GM19463 (cell line): ENCODE measurements at regions not wholly inside any gene's neighbourhood (a gene's known extent, or its start where the extent isn't known, plus 50 kb on each side); places are given as distances from the start of the nearest gene placed in this dataset.

Experiments
- ATAC-seq: cut with Tn5 transposase; IDR thresholded peaks from one replicate; pipeline ENCODE4 v1.9.1; 2021; ENCODE audit warnings: mild to moderate bottlenecking, moderate library complexity; ENCODE audit not compliant: unreplicated experiment

DNA sequence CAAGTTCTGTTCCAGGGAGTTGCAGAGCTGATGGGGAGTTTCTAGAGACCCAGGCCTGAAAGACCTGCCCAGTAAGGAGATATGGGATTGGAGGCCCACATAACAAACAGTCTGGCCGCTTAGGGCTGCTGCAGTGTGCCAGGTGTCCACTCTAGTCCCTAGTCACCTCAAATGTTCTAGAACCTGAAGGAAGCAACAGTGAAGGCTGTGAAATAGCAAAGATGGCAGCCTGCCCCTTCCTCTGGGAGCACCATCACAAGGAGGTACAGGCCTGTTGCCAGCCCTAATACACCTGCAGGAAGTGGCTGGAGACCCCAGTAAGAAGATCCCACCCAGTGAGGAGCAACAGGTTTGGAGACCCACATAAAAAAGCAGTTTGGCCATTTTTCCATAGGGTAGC, 783.8 kb upstream of the EDIL3 start:
- ATAC-seq, result no peak

DNA sequence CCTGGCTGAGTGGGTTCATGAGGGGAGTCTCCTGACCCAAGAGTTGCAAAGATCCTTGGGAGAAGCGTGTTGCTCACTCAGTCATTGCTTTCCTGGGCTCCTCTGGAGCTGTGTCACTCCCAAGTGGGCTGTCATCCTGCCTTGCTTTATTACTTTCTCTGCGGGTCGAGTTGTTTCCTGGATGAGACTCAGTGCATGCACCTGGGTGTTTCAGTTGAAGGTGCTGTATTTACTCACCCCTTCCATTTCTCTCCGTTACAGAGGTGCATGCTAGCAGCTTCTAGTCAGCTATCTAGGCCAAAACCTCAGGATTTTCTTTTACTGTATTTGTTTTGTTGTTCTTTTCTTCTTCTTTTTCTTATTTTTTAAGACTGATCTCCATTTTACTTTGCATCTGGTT, 785.5 kb upstream of the EDIL3 start:
- ATAC-seq, result no peak

DNA sequence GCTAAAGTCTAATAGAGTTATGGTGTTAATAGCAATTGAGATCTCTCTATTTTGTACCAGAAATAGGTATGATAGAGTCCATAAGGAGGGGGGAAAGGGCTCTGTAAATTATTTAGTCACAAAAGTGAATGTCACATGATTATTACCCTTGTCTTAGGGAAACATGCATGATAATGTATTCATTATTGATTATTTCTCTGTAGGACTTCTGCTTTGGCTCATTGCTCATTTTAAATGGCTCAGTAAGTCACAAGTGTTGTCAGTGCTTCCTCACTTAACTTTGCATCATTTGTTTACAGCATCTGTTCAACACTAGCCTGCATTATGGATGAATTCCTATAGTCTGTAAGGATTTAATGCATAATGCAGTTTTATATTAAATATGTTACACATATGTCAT, 788.8 kb upstream of the EDIL3 start:
- no peak for ATAC-seq

DNA sequence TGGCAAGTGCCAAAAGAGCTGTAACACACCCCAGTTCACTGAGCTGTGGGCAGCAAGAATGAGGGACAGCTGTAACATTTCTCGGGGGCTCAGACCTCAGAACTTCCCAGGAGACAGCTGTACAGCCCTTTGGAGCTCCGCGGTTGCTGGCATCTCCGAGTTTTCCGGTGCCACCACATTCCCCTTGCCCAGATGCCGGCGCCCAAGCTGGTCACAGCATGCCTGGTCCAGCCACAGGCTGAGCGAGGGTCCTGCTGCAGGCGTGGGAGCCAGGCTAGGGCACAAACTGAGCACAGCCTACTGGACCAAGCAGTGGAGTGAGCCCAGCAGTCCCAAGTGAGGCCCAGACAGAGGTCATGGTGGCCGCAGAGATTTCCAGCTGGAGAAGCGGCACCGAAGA, 797.7 kb upstream of the EDIL3 start:
- ATAC-seq, result no peak

DNA sequence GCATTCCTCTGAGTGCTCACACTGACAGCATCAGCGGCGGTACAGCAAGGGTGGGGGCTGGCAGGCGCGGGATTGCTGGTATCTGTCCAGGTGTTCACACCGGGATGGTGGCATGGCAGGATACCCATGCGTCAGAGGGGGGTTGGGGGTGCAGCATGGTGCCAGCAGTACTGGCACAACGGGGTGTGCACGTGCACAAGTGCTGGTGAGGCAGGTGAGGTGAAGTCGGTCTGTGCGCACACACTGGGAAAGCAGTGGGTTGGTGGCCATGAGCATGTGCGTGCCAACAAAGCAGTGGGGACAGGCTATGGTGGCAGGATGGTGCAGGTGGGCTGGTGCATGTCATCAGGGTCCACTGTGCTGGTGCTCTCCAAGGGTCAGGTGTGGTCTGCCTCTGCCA, 819.6 kb upstream of the EDIL3 start:
- ATAC-seq, result no peak

DNA sequence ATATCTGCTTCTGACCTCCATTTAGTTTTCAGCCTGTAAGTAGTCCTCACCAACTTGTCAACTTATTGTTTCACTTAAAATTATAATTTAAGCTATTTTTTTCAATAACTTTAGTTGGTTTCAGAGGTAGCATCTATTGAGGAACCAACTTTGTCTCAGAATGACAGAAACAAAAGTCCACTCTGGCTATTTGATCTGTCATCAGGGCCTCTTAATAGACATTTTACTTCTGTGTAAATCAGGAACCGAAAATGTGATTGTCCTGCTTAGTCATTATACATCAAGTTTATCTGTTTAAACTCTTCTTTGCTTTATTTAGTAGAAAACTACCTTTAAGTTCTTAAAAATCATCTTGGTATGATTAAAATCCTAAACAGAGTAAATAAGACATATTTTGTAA, 820.8 kb upstream of the EDIL3 start:
- no peak for ATAC-seq

DNA sequence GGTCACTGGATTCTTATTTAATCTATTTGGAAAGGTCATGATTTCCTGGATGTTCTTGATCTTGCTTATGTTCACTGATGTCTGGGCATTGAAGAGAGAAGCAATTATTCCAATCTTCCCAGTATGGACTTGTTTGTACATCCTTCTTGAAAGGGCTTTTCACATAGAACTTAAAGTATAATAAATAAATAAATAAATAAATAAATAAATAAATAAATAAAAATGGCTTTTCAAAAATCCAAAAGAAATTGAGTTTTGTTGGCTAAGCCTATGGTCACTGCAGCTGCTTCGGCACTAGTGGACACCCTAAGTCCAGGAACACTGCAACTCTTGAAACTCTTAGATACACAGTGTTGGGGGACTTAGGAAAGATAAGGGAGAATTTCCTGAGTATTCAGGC, 840.7 kb upstream of the EDIL3 start:
- ATAC-seq, result no peak

DNA sequence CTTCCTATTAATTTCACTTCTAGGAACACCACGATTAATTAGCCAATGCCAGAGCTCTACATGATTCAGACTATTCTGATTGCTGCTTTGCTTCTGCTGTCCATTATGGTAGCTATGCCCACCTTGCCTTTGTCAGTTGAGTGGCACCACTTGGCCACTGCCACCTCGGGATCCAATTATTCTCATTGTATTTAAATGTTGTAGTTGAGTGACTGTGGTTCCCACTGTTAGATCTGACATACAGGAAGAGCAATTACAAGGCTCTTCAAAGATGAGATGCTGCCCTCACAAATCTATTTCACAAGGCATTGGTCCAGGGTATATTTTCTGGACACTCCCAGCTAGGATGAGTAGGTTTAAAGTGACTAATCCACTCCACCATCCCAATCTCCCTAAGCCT, 864.5 kb upstream of the EDIL3 start:
- no peak for ATAC-seq

DNA sequence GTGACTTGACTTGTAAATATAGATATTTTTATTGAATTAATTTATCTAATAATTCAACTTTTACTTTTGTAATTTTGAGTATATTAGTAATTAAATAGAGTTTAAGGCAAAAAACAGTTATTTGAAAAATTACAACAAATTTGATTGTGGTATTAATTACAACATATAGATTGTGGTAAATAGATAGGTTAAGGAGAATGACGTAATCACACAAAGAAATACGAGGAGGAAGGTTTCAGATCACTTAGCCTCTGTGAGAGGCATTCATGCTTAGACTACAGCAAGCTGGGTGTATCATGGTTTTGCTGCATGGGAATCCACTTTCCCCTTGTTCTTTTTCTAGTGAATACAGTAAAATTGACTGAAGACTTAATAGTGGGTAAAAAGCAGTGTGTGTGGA, 878.4 kb upstream of the EDIL3 start:
- no peak for ATAC-seq

DNA sequence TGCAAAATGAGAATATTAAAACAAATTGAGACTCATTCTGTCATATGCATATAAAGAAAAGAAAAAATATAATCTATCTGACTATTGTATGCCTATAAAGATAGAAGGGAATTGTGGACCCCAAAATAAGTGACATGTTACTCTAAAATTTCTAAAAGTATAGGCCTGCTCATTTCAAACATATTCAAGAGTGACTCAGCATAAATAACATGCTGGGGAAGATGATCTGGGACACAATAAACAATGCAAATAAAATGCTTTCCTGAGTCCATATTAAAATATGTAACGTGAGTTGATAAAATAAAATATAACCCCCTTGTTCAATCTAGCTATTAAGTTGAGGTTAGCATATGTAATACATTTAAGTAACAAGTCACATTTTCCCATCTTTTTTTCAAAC, 882.0 kb upstream of the EDIL3 start:
- no peak for ATAC-seq

DNA sequence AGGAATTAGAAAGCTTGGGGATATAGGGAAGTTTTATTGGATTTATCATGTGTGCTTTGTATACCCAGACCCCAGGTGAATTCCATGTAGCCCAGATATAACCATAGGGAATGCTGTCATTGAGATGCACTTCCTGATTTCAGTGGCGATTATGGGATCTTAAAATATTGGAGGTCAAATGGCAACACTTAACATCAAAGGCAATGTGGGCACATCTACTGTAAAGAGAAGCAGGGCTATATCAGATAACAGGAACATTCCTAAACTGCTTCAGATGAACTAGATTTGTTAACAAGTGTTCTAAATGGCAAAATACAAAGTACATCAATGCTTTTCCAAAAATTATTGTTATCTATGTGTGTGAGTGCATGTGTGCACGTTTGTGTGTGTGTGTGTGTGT, 883.5 kb upstream of the EDIL3 start:
- no peak for ATAC-seq

DNA sequence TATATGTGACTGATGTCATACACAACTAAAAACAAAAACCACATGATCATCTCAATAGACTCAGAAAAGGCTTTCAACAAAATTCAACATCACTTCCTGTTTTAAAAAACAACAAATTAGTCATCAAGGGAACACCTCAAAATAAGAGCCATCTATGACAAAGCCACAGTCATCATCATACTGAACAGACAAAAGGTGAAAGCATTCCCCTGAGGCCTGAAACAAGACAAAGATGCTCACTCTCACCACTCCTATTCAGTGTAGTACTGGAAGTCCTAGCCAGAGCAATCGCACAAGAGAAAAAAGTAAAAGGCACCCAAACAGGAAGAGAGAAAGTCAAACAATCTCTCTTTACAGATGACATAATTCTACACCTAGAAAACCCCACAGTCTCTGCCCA, 893.5 kb upstream of the EDIL3 start:
- ATAC-seq, result peak; percentile 98

DNA sequence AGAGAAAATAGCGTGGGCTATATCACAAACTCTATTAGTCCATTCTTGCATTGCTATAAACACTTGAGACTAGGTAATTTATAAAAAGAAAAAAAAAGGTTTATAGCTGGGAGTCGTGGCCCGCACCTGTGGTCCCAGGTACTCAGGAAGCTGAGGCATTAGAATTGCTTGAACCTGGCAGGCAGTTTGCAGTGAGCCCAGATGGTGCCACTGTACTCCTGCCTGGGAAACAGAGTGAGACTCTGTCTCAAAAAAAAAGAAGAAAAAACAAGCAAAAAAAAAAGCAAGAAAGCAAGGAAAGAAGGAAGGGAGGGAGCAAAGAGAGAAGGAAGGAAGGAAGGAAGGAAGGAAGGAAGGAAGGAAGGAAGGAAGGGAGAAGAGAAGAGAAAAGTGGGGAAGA, 904.2 kb upstream of the EDIL3 start:
- ATAC-seq, result no peak

DNA sequence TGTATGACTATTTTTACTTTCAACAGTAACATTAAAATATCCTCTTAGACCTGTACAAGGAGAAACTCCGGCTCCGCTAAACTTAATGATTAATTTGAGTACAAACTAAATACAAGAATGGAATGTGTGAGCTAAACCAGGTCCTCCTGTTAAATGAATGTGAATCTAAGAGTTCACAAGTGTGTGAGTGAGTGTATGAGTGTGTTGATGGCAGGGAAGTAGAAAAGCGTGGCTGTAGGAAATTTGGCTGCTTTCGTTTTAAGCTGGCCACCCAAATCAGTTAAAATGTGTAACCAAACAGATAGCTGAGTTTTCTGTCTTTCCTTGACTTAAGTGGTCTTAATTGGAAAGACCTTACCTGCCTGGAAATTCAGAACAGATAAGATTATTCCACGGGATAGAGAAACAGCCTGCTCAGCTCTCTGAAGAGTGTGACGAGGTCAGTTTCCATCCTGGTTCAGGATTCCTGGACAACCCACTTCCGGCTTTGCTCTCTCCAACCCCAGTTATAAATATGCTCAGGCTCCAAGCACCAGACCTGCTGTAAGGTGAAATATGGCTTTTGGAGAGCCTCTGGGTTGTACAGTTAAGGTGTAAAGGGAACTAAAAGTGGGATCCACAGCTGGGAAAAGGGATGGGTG, 908.6 kb upstream of the EDIL3 start:
- no peak for ATAC-seq

DNA sequence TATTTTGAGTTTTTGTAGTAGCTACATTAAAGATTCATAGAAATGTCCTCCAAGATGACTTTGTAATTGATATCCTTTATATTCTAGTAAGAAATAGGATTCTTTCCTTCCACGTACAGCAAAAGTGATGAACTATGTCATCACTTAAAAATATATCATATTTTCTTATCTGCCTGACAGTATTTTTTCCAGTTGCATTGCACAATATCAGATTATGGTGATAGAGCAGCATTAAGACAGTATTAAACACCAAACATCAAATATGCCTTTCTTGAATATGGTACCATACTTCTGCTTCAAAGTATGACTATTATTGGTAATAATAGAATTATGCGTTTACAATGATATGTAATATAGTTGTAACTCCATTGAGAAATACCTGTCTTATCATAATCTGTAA, 919.8 kb upstream of the EDIL3 start:
- no peak for ATAC-seq

DNA sequence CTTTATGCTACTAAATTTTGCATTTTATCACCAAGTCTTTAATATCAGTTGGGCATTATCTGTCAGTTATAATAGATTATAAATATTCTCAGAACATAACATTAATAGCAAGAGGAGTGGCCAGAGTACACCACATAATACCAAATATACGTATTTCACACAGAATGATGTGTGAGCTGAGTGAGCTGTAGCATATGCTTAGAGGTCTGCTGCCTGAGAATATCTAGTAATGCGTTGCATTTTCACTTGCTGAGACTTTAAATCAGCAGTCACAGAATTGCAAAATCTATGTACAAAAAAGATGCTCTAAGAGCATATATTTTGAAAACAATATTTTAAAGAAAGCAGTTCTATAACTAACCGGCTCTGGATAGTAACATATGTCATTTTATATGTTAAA, 921.1 kb upstream of the EDIL3 start:
- no peak for ATAC-seq

DNA sequence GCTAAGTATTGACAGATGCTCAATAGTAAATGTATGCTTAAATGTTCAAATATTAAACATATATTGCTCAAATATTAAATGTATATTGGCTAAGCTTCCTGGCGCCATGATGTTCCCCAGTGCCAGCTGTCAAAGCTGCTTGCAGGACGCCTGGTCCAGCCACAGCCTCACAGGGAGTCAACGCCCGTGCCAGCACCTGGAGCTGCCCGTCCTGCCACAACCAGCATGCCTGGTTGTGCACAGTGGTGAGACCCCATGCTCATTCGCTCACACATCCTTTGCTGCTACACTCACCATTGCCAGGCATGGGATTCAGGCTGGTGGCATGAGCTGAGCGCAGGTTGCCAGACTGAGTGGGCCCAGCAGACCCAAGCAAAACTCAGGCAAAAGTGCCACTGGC, 926.9 kb upstream of the EDIL3 start:
- ATAC-seq, result no peak

DNA sequence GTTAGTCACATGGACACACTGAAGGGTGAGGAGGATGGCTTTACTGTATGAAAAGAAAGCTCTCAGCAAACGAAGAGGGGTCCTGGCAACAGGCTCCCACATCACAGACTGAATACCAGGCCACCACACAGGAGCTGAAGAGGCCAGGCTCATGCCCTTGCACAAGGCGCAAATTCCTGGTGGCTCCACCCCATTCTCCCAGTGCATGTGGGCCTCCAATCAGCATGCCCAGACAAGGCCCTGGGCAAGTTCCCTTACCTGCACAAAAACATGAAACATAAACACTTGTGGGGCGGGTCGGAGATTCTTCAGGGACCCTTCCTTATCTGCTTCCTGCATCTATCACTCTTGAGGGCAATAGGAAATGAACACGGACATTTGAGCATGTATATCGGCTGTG, 935.8 kb upstream of the EDIL3 start:
- no peak for ATAC-seq

DNA sequence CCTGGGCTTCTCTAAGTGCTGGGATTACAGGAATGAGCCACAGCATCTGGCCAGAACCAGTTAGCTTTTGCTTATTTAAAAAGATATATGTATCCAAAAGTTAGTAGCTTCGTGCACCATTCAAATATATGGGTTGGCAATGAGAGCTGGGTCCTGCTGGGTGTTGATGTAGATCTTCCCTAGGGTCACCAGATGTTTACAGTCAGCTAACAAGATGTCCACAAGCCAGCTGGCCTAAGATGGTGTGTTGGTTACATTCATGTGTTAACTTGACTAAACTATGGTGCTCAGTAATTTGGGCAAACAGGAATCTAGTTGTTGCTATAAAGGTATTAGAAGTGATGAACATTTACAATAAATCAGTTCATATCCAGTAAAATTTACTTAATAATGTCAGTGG, 948.6 kb upstream of the EDIL3 start:
- ATAC-seq, result no peak

DNA sequence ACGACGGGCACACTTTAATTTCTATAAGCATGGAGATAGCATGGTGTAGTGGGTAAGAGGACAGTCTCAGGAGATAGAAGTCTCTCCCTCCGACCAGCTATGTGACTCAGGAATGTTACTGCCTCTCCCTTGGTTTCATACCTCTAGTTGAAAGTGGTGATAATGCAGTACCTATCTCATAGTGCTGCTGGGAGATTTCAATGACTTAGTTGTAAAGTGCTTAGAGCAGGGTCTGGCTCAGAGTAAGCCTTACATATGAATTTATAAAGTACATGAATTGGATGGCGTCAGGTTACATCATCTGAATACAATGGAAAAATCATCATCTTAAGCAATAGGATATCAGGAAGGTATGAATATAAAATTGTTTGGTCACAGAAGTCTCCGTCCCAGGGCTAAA, 952.8 kb upstream of the EDIL3 start:
- no peak for ATAC-seq

DNA sequence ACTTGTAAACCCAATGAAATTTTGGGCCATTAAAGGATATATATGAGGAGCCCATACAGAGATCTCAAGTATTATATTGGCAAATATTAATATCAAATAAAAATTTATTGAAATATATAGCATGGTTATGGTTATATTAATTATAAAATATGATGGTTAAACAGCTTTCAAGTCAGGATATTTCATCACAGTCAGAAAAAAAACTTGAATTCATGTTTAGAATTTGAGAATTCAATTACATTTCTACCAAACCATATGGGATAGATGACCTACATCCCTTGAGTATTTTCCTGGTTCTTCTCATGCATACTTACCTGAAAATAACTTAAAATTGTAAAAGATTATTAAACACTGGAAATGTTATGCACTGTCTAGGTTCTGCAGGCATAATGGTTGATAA, 956.1 kb upstream of the EDIL3 start:
- no peak for ATAC-seq

DNA sequence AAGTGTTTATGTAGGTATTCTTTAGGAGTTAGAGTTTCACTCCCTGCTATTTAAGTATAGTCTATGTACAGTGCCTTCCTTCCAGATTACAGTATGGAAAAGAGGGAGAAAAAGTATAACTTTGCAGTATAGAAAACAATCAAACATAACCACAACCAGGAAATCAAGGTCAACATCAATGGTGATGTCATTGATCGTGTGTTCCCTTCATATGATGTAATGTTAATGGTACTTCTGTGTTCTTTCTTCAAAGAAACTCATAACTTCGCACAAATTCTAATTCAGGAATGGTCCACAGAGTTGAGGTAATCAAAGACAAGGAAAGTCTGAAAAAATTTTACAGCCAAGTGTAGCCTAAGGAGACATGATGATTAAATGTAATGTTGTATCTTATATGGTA, 961.1 kb upstream of the EDIL3 start:
- ATAC-seq, result no peak

DNA sequence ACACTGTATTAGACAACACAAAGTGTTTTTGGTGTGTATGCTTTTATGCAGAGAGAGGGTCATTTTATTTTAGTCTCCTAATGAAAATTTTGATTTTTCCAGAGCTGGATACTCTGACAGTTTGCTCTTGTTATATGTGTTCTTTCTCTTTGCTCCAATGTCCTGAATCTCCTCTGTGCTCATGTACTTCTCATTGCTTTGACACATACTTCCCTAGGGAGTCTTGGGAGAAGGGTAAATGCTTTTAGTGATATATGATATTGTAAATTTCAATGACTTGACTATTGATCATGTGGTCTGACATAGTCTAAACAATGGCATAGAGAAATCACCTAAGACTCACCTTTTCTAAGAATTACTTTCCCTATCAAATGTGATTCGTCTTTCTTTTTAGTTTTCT, 972.6 kb upstream of the EDIL3 start:
- no peak for ATAC-seq

DNA sequence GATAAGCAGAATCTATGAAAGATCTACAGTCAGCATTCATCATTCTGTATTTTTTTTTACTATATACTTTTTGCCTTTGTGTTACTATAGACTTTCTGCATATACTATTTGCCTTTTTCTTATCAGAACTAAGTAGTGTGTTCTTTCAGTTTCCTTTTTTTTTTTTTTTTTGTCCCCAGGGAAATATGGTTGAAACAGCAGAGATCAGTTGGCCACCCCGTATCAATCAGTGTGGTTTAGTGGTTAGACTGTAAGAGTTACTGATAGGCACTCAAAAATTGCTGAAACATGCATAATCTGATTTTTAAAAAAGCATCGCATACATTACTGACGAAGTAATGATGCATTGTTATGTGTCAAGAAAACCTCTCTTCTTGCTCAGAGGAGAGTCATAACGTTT, 990.8 kb upstream of the EDIL3 start:
- ATAC-seq, result no peak
